AML-193 (cell line): ENCODE measurements at regions not wholly inside any gene's neighbourhood (a gene's known extent, or its start where the extent isn't known, plus 50 kb on each side); places are given as distances from the start of the nearest gene placed in this dataset.

ENCODE experiments used
- DNase-seq, 2 experiments: peaks; one replicate each; lab custom pipeline; 2025; lab: John Stamatoyannopoulos, UW

DNA sequence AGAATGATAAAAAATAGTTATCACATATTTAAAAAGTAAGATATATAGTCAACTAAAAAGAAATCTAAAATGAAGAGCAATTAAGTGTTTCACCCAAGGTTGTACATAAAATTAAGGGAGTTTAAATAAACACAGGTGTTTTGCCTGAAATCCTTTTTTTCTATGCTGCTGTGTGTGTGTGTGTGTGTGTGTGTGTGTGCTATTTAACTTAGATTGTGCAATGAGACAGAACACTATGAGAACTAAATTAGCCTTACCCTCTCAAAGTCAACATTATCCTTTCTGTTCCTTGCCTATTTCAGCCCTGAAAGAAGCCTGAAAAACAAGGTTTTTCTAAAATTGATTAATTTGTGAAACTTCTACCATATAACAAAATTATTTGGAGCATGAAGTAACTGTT lies 516.2 kb downstream of the ELAVL2 start:
- DNase-seq = no peak

GRCh38 chr9:23314247-23314646 lies 511.8 kb downstream of the ELAVL2 start:
- no peak for DNase-seq

DNA sequence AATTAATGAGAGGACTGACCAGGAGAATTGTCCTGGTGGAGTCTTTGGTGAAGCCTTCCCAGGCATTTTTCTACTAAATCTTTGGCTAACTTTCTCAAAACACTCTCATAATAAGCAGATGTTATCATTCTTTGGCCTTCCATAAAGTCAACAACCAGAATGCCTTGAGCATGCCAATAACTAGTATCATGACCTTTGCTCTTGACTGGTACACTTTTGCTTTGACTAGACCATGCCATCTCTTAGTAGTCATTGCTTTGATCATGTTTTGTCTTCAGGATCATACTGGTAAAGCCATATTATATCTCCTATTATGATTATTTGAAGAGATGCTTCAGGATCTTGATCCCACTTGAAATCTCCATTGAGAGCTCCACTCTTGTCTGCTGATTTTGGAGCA lies 506.9 kb downstream of the ELAVL2 start:
- no peak for DNase-seq

DNA sequence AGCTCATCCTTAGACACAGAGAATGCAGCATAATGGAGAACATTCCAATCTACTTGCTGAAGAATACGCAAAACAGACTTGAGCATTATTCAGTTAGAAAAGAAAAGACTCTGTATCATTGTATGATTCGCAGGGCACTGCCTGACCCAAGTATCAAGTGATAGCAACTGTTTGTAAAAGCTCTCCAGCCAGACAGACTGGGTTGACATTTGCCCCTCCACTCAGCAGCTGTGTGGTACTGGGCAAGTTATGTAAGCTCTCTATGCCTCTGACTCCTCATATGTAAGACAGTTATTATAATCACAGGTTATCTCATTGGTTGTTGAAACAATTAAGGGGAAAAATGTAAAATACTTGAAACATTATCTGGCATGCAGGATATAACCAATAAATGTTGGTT lies 505.0 kb downstream of the ELAVL2 start:
- DNase-seq = no peak

DNA sequence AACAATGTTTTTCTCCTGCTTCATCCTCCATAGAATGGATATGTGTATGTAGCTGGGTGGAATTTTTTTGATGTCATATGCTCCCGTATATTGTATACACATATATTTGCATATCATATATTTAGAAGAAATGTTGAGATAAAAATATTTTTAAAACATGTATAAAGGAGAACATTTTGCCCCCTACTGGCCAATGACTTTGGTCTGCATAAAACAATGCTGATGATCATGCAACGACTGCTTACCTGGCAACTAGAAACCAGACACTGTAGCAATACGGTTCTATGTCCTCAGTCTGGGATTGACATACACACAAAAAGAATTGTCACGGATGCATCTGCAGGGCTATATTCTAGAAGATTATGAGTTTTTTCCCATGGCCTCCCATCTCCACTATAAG lies 503.6 kb downstream of the ELAVL2 start:
- DNase-seq = no peak

- DNase-seq = no peak
These were observed 501.5 kb downstream of the ELAVL2 start for GRCh38 chr9:23324511-23324910.

GRCh38 chr9:23326597-23326996 lies 499.4 kb downstream of the ELAVL2 start:
- DNase-seq = no peak

DNA sequence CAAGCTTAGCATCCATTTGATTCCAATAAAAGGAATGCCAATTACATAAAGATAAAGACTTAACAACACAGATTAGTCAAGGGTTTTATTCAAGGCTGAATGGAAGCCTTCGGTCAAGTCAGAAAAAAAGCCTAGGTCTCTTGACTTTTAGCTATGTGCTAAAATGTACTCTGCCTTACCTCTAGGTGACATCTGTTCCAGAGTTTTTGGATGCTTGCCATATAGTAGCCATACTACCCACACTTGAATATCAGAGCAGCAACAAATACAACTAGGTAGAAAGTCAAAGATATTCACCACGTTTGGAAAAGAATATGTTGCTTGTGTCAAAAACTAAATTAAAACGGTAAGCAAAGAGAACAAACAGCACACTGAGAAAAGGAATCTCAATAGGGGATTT lies 484.7 kb downstream of the ELAVL2 start:
- no peak for DNase-seq

GRCh38 chr9:23342291-23342690 lies 483.7 kb downstream of the ELAVL2 start:
- no peak for DNase-seq

- DNase-seq = no peak
These were observed 482.8 kb downstream of the ELAVL2 start for GRCh38 chr9:23343226-23343625.

DNA sequence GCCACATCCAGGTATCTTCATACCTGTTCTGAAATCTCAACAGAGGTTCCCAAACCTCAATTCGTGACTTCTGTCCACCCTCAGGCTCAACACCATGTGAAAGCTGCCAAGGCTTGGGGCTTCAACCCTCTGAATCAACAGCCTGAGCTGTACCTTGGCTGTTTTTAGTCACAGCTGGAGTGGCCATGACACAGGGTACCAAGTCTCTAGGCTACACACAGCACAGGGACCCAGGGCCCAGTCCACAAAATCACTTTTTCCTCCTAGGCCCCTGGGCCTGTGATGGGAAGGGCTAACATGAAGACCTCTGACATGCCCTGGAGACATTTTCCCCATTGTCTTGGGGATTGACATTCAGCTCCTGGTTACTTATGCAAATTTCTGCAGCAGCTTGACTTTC lies 464.9 kb downstream of the ELAVL2 start:
- no peak for DNase-seq

GRCh38 chr9:23372703-23373102 lies 453.3 kb downstream of the ELAVL2 start:
- no peak for DNase-seq

GRCh38 chr9:23375511-23375910 lies 450.5 kb downstream of the ELAVL2 start:
- DNase-seq = no peak

DNA sequence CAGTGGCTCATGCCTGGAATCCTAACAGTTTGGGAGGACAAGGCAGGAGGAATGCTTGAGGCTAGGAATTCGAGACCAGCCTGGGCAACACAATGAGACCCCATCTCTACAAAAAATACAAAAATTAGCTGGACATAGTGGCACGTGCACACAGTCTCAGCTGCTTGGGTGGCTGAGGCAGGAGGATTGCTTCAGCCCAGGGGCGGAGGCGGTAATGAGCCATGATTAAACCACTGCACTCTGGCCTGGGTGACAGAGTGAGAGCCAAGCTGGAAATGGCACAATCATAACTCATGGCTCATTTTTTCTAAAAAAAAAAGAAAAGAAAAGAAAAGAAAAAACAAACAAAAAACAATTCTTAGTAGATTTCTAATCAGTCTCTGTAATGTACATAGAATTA lies 446.2 kb downstream of the ELAVL2 start:
- no peak for DNase-seq

DNA sequence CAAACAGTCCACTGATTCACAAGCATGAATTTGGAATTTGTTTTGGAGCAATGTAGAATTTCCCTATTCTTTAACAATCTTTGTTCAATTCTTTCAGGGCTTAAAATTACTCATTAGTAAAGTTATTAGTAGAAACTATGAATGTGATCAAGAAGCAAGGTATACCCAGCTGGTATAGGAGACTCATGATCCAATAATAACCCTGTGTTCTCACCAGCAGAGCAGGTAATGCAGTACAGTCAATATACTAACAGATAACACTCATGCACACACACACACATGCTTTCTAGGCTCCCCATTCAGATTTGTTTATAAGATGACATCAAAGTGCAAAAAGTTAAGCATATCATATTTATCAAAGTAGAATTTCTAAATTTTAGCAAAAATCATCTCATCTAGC lies 445.2 kb downstream of the ELAVL2 start:
- DNase-seq = no peak

DNA sequence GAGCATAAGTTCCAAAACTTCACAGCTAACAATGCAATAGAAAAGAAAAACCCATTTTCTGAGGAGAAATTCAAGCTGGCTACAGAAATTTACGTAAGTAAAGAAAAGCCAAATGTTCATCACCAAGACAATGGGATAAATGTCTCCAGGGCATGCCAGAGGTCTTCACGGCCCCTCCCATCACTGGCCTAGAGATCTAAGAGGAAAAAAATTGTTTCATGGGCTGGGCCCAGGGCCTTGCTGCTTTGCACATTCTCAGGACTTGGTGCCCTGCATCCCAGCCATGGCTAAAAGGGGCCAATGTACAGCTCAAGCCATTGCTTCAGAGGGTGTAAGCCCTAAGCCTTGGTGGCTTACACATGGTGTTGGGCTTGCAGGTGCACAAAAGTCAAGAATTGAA lies 443.6 kb downstream of the ELAVL2 start:
- DNase-seq = no peak

- no peak for DNase-seq
These were observed 431.9 kb downstream of the ELAVL2 start for GRCh38 chr9:23394189-23394588.

DNA sequence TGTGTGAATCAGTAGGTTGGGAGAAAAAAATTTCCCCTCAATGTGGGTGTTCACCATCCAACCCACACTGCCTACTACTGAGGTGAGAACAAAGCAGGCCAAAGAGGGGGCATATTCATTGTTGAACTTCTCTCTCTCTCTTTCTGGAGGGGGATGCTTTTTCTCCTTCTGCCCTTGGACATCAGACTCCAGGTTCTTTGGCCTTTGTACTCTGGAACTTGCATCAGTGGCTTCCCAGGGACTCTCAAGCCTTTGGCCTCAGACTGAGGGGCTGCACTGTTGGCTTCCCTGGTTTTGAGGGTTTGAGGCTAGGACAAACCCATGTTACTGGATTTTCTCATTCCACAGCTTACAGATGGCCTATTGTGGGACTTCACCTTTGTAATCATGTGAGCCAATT lies 417.2 kb downstream of the ELAVL2 start:
- DNase-seq = no peak

GRCh38 chr9:23412046-23412445 lies 414.0 kb downstream of the ELAVL2 start:
- DNase-seq = no peak

DNA sequence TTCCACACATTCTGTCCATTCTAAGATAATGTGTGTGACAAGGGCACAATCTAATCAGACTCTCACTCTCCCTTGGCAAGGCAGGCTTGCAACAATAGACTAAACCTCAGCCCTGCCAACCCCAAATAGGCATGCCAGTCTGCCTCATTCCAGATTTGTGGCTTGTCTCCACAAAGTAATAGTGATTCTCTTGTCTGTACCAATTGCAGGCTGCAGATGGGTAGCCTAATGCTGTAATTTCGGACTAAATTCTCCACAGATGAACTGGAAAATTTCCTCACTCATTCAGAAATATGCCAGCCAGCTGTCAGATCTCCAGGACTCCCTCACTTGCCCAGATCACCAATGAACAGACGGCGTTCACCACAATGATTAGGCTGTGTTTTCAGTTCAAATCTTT lies 413.6 kb downstream of the ELAVL2 start:
- DNase-seq = no peak

DNA sequence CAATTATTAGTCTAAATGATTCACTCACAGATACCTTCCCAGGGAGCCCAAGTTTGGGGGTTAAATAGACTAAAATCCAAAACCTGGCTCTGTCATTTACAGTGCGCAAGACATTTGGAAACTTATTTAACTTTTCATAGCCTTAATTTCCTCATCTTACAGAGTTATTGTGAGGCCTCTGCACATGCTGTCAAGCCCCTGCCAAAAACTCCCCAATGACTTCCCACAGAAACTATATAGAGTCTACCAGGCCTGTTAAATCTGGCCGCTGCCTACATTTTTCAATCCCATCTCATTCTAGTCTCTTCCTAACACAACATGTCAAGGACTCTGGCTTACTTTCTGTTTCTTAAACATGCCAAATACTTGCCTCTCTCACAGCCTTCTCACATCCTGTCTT lies 412.5 kb downstream of the ELAVL2 start:
- no peak for DNase-seq

- no peak for DNase-seq
These were observed 402.0 kb downstream of the ELAVL2 start for GRCh38 chr9:23423999-23424398.

- no peak for DNase-seq
These were observed 399.9 kb downstream of the ELAVL2 start for GRCh38 chr9:23426144-23426543.

DNA sequence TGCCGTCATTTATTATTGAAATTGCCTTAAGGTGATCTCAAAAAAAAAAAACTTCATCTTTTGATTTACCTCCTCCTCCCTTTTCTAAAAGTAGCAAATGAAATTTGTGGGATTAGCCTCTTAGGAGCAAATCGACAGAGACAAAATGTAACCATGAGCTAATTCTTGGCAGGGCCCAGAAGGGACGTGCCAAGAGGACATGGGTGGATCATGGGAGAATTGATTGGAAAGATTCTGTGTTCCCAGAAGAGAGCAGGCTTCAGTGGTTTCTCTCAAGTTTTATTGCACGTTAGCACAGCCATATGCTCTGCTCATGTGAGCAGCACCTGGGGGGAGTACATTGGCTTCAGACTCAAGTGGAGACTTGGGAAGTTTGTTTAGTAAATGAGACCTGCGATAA lies 394.6 kb downstream of the ELAVL2 start:
- DNase-seq = no peak

DNA sequence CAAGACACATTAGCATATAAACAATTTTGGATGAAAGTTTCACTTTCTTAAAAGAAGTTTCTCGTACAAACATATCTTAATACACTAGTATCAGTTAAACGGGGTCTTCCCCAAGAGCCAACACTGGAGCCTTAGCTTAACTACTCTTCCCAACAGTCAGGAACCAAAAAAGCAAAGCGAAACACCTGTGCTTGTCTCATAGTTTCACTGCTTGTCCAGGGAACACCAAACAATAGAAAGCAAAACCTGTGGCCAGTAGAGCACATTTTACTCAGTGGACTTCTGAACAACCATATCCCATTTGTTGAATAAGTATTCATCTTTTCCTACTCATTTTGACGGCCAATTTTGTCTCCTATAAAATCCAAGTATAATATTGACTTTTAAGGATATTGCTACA lies 391.4 kb downstream of the ELAVL2 start:
- no peak for DNase-seq
